ENCODE measurements at regions not wholly inside any gene's neighbourhood (a gene's known extent, or its start where the extent isn't known, plus 50 kb on each side); places are given as distances from the start of the nearest gene placed in this dataset.

DNA sequence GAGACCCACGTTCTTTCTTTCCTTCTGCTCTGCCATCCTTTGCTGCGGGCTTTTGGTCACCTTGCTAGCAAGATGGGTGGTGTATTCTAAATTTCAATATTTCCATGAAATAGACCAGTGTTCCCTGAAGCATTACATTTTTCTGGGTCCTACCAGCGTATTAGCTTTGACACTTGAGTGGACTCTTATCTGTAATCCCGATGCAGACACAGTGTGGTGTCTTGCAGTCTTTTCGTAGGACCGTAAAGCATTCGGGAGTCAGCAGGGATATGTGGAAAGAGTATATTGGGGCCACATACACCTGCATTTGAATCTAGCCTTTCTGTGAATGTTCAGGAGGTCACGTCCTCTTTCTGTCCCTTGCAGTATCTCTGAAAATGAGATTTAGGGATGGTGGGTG lies 124.7 kb upstream of the CPEB4 start:
- DNase-seq (ENCODE audit: low read depth, low spot score) = no peak

- no peak for DNase-seq (ENCODE audit: low read depth, low spot score)
Observed at GRCh38 chr5:173764332-173765028, 123.7 kb upstream of the CPEB4 start.

- DNase-seq (ENCODE audit: low read depth, low spot score) = no peak
Observed at GRCh38 chr5:173765029-173765644, 123.0 kb upstream of the CPEB4 start.

- DNase-seq (ENCODE audit: low read depth, low spot score) = no peak
Observed at GRCh38 chr5:173765661-173766060, 122.5 kb upstream of the CPEB4 start.

- no peak for DNase-seq (ENCODE audit: low read depth, low spot score)
Observed at GRCh38 chr5:173767574-173768266, 120.4 kb upstream of the CPEB4 start.

DNA sequence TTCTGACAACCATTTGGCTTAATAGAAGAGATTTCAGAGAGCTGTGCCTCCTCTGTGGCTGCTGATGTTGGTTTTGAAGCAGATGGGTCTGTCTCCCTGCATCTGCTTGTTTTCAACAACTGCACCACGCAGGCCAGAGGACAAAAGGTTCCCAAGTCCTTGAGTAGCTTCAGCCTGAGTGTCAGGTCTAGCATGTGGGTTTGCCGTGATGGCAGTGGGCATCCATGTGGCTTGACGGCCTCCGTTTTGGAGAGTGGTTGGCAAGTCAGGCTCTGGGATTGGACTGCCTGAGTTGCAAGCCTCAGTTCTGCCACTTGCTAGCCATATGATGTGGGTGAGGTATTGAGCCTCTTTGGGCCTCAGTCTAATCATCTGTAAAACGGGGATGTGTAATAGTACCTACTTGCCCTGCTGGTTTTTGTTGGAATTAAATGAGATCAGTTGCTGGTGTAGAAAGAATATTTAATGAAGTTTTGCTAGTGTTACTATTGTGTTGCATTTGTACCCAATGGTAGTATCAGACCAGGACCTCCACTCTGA lies 119.8 kb upstream of the CPEB4 start:
- no peak for DNase-seq (ENCODE audit: low read depth, low spot score)

- DNase-seq (ENCODE audit: low read depth, low spot score) = no peak
Observed at GRCh38 chr5:173768891-173769290, 119.3 kb upstream of the CPEB4 start.

DNA sequence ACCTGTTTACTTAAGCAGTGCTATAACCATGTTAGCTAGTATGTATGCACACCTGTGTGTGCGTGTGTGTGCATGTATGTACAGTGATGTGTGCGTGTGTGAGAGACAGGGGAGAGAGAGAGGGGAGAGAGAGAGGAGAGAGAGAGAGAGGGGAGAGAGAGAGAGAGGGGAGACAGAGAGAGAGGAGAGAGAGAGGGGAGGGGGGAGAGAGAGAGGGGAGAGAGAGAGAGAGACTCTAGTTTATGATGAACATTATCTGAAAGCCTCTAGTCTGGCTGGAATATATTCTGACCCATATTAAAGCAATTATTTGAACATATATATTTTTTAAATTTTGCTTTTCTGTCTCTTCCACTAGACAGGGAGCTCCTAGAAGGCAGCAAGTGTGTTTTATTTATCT lies 117.5 kb upstream of the CPEB4 start:
- no peak for DNase-seq (ENCODE audit: low read depth, low spot score)

GRCh38 chr5:173771121-173771724 lies 116.9 kb upstream of the CPEB4 start:
- DNase-seq (ENCODE audit: low read depth, low spot score) = no peak

- DNase-seq (ENCODE audit: low read depth, low spot score) = no peak
Observed at GRCh38 chr5:173771725-173772383, 116.3 kb upstream of the CPEB4 start.

GRCh38 chr5:173772384-173773059 lies 115.6 kb upstream of the CPEB4 start:
- no peak for DNase-seq (ENCODE audit: low read depth, low spot score)

DNA sequence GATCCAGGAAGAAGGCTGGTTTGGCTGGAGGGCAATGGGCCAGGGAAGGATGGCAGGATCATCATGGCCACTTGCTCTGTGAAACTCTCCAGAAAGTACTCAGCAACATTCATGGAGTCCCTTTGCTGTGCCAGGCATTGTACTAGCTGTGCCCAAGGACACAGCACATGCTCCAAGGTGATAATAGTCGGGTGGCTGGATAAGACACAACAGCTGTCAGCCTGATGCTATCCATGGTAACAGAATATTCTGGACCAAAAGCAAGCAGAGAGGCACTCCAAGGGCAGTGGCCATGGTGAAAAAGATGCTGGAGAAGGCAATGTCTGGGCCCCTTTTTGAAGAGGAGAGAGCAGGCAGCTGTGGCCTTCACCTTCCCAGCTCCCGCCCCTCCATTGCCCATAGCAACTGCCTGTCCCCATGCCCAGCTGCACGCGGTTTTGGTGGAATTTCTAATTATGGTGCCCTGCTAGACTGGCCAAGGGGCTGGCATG lies 113.8 kb upstream of the CPEB4 start:
- DNase-seq (ENCODE audit: low read depth, low spot score) = no peak

DNA sequence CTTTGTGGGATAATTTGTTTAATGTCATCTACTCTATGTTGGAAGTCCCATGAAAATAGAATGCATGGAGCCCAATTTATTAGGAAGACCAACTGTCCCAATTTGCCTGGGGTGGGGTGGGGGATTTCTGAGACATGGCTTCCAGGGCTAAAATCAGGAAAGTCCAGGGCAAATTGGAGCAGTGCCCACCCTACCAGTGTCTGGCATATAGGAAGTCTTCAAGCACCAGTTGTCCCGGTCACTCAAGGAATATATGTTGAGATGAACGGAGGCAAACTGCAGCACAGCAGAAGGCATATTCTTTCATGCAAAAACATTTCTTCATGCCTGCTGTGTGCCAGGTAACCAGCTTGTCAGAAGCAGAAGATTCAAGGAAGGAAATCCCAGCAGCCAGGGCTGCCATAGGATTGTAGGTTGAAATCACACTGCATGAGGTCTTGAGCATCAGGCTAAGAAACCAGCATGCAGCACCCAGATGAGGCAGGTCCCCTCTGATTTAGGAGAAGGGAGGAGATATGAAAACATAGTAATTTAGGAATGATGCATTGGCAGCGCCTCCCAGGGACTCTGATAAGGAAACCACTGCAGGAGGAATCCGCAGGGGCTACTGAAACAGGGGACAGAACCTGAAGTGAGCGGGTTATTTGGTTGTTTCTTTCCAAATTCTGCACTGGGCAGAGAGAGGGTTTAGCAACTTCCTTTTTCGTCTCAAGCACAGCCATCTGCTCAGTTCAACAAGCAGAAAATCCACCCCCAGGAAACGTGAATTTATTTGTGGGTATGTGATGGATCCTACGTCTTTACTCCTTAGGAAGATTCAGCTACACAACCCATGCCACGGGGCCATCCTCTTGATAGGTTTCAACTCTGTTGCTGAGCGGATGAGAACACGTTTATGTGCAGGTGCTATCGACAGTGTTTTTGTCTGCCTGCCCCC lies 112.6 kb upstream of the CPEB4 start:
- DNase-seq (ENCODE audit: low read depth, low spot score) = no peak

DNA sequence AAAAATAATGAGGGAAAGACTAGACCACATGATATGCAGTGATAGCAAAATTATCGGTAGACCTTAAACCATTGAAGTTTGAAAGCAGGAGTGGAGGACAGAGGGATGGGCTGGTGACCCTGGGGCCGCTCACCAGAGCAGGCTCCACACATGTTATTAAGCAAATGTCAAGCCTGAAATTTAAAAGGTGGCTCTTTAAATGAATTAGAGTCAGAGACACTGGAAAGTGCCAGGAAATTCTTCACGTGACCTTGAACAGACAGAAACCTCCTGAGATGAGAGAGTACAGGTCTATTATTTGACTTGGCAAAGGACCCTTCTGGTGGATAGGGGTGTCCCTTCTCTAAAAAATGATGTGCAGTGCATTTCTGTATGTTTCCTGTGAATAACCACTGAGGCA lies 111.0 kb upstream of the CPEB4 start:
- DNase-seq (ENCODE audit: low read depth, low spot score) = no peak

GRCh38 chr5:173777674-173778073 lies 110.5 kb upstream of the CPEB4 start:
- DNase-seq (ENCODE audit: low read depth, low spot score) = no peak

DNA sequence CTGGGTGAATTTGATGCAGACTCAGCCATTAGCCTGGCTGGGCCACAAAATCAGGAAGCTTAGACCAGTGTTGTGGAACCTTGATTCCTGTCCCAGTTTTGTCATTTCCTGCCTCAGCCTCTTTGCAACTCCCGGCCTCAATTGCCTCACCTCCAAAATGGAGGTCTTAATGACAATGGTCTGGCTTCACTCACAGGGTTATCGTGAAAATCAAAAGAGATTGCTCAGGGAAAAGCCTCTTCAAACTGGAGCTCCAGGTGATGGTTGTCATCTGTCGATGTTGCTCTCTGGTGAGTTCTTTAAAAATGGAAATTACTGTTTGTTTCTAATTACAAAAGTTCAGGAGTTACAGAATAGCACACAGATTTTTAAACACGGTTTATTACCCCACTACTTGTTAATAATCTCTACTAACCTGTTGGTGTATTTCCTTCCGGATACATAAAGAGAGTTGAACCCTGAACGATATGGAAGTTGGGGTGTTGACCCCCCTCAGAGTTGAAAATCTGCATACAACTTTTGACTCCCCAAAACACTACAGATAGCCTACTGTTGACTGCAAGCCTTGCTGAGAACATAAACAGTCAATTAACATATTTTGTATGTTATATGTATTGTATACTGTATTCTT lies 109.9 kb upstream of the CPEB4 start:
- DNase-seq (ENCODE audit: low read depth, low spot score) = no peak

DNA sequence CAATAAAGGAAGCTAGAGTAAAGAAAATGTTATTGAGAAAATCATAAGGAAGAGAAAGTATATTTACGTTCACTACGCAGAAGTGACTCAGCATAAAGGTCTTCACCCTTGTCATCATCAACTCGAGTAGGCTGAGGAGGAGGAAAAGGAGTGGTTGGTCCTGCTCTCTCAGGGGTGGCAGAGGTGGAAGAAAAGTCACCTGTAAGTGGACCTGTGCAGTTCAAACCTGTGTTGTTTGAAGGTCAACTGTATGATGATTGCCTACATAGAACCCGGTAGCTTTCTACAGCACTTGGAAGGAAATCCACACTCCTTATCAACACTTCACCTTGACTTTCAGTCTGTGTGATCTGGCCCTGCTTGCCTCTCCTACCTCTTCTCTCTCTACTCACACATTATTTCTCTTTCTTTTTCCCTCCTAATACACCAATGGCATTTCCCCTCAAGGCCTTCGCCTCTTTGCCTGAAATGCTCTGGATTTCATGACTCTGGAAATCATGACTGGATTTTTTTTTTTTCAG lies 109.3 kb upstream of the CPEB4 start:
- no peak for DNase-seq (ENCODE audit: low read depth, low spot score)

DNA sequence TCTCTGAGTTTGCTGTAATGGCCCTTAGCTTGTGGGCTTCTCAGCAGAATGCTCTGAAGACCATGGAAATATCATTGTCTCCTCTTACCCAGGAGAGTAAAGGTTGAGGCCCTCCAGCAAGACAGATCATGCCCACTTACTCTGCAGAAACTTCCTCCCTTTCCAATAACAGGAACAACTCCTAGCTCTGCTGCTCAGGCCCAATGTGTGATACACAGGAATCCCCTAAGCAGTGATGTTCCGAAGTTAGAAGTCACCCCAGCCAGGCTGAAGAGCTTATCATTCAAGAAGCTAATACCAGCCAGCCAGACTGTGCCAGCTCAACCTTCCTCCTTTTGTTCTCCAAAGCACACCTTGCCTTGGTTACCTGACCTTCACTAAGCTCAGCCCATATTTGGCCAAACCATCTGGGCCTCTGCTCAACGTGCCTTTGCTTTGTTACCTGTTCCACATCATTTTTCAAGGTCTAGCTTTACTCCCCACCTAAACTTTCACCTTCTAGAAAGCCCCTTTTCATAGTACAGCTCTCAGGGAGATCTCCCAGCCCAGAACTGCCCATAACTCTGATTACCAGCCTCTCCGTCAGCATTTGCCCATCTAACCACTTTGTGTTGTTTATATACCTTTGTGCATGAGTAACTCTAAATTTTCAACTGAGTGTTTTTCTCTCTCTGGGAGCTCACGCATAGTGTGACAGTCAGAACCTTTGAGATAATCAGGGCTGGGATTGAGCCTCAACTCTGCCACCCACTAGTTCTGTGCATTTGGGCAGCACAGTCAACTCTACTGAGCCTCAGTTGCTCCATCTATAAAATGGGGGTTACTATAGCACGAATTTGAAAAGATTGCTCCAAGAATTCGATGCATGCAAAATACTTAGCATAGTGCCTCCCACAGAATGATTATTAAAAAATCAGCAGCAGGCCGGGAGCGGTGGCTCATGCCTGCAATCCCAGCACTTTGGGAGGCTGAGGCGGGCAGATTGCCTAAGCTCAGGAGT lies 107.6 kb upstream of the CPEB4 start:
- DNase-seq (ENCODE audit: low read depth, low spot score) = no peak

All from iPS DF 19.7 (cell line).